Mammary epithelial cell (primary cell): ENCODE measurements at regions not wholly inside any gene's neighbourhood (a gene's known extent, or its start where the extent isn't known, plus 50 kb on each side); places are given as distances from the start of the nearest gene placed in this dataset.

Experiments
- EZH2 ChIP-seq: IDR thresholded peaks from 2 replicates; pipeline ENCODE4 v1.6.1; 2012; ENCODE audit warnings: low read length, inconsistent platforms, borderline replicate concordance
- TF ChIP-seq, protein P1 (sequence below), 2 donors: IDR thresholded peaks in 1 of 2; conservative IDR thresholded peaks in 1 of 2; 2 replicates each; pipeline ENCODE4 v1.5.1; 2011 to 2012; ENCODE audit warnings: inconsistent platforms in 2 of 2, low read length in 2 of 2, mild to moderate bottlenecking in 2 of 2, control low read depth in 1 of 2, low read depth in 1 of 2; ENCODE audit not compliant: insufficient read depth in 1 of 2; ENCODE audit errors: extremely low read depth in 1 of 2

- TF ChIP-seq, protein P1, sequence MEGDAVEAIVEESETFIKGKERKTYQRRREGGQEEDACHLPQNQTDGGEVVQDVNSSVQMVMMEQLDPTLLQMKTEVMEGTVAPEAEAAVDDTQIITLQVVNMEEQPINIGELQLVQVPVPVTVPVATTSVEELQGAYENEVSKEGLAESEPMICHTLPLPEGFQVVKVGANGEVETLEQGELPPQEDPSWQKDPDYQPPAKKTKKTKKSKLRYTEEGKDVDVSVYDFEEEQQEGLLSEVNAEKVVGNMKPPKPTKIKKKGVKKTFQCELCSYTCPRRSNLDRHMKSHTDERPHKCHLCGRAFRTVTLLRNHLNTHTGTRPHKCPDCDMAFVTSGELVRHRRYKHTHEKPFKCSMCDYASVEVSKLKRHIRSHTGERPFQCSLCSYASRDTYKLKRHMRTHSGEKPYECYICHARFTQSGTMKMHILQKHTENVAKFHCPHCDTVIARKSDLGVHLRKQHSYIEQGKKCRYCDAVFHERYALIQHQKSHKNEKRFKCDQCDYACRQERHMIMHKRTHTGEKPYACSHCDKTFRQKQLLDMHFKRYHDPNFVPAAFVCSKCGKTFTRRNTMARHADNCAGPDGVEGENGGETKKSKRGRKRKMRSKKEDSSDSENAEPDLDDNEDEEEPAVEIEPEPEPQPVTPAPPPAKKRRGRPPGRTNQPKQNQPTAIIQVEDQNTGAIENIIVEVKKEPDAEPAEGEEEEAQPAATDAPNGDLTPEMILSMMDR (conservative IDR thresholded peaks at IDR 0.05 in 1 of 2, IDR thresholded peaks at IDR 0.05 in 1 of 2; ENCODE audit: extremely low read depth in 1 of 2, insufficient read depth in 1 of 2, low read depth in 1 of 2, low read length in 2 of 2): no peak
- TF ChIP-seq EZH2: no peak
These were observed 266.4 kb downstream of the KCNA4 start for GRCh38 chr11:29750392-29750791.
